ENCODE measurements at regions not wholly inside any gene's neighbourhood (a gene's known extent, or its start where the extent isn't known, plus 50 kb on each side); places are given as distances from the start of the nearest gene placed in this dataset.

- CTCF ChIA-PET (ENCODE audit: low intra/inter-chr PET ratio) = no interaction called here
- H3K4me3 ChIP-seq = no peak overlapping the region
- H2AFZ ChIP-seq (ENCODE audit: low read depth, low read length) = no peak overlapping the region
- H4K20me1 ChIP-seq (replicated peaks; ENCODE audit: control insufficient read depth, insufficient read depth, low read length) = no peaks in the 10 kb centered on the region
- H3K27ac ChIP-seq (ENCODE audit: extremely low read depth, low read depth, low read length) = no peak overlapping the region
- no peak for DNase-seq (ENCODE audit: extremely low read depth in 1 of 4, low spot score in 3 of 4)
- H3K9me3 ChIP-seq (replicated peaks; ENCODE audit: control insufficient read depth, insufficient read depth, low read depth, low read length) = no peaks in the 10 kb centered on the region
- no peak for FAIRE-seq
- no TSS peak for BruUV-seq (replicated peaks)
- no peaks in the 10 kb centered on the region for H3K4me1 ChIP-seq (replicated peaks in 1 of 2; ENCODE audit: control insufficient read depth in 2 of 2, insufficient read depth in 2 of 2, low read length in 2 of 2)
- in situ Hi-C loops (cut with MboI) (no loop called here), intact Hi-C loops (cut with micrococcal nuclease) (no loop called here)
- H3K9me1 ChIP-seq (ENCODE audit: control insufficient read depth, insufficient read depth, low read length) = no peaks in the 10 kb centered on the region
- 0% methylated on average over 3 of the region's 3 CpGs for WGBS (ENCODE audit: insufficient coverage, low coverage, missing lambda C conversion rate)
- H3K36me3 ChIP-seq (ENCODE audit: control insufficient read depth, insufficient read depth, low read length) = no peaks in the 10 kb centered on the region
- H3K79me2 ChIP-seq (ENCODE audit: control insufficient read depth, insufficient read depth, low read length) = no peaks in the 10 kb centered on the region
- H3K9ac ChIP-seq (ENCODE audit: insufficient read depth in 1 of 2, low read depth in 2 of 2, low read length in 2 of 2) = no peak overlapping the region
- no peak overlapping the region for H3K4me2 ChIP-seq (ENCODE audit: insufficient read depth, low read length)
- no peak for ATAC-seq
- peaks cover 5 to 8% of the 10 kb centered on the region in 2 experiments; a peak in 4 of 5 replicates for H3K27me3 ChIP-seq (ENCODE audit: control insufficient read depth in 2 of 2, insufficient read depth in 2 of 2, low read length in 2 of 2)
- TF ChIP-seq USF1 (CRISPR knock-in tag; IDR thresholded peaks at IDR 0.05) = no peak
- POLR2A ChIA-PET = interaction anchor here (0.7 kb wide), 2 partner anchors 56 to 532 kb away, joined by 3 read pairs; no protein-coding TSS in a partner anchor
Observed at GRCh38 chr11:134604886-134605285, 192.8 kb upstream of the B3GAT1 start.

GRCh38 chr11:134599299-134599771, 187.3 kb upstream of the B3GAT1 start:
- in situ Hi-C loops (cut with MboI) (no loop called here), intact Hi-C loops (cut with micrococcal nuclease) (no loop called here)
- Histone ChIP-seq H3K27ac (ENCODE audit: extremely low read depth, low read depth, low read length) (no peak overlapping the region), H3K27me3 (ENCODE audit: control insufficient read depth in 2 of 2, insufficient read depth in 2 of 2, low read length in 2 of 2) (no peaks in the 10 kb centered on the region), H3K79me2 (ENCODE audit: control insufficient read depth, insufficient read depth, low read length) (no peaks in the 10 kb centered on the region), H3K9me1 (ENCODE audit: control insufficient read depth, insufficient read depth, low read length) (no peaks in the 10 kb centered on the region), H2AFZ (ENCODE audit: low read depth, low read length) (peak overlapping the region; percentile 65), H3K9me3 (replicated peaks; ENCODE audit: control insufficient read depth, insufficient read depth, low read depth, low read length) (no peaks in the 10 kb centered on the region), H3K36me3 (ENCODE audit: control insufficient read depth, insufficient read depth, low read length) (no peaks in the 10 kb centered on the region), H3K4me3 (no peak overlapping the region), H4K20me1 (replicated peaks; ENCODE audit: control insufficient read depth, insufficient read depth, low read length) (no peaks in the 10 kb centered on the region), H3K9ac (ENCODE audit: insufficient read depth in 1 of 2, low read depth in 2 of 2, low read length in 2 of 2) (no peak overlapping the region), H3K4me1 (replicated peaks in 1 of 2; ENCODE audit: control insufficient read depth in 2 of 2, insufficient read depth in 2 of 2, low read length in 2 of 2) (peaks cover 0 to 2% of the 10 kb centered on the region in 2 experiments; a peak in 2 of 5 replicates), H3K4me2 (ENCODE audit: insufficient read depth, low read length) (no peak overlapping the region)
- WGBS (ENCODE audit: insufficient coverage, low coverage, missing lambda C conversion rate) = 4% methylated on average over 6 of the region's 6 CpGs
- DNase-seq (ENCODE audit: extremely low read depth in 1 of 4, low spot score in 3 of 4) = peak; percentile 18 to 27 (median 22)
- ChIA-PET POLR2A (interaction anchor here (1.7 kb wide), 1 partner anchor 15 kb away, joined by 4 read pairs; no protein-coding TSS in a partner anchor), CTCF (ENCODE audit: low intra/inter-chr PET ratio) (interaction anchor here (0.6 kb wide), 1 partner anchor 51 kb away, joined by 3 read pairs; no protein-coding TSS in a partner anchor)
- FAIRE-seq = no peak
- no TSS peak for BruUV-seq (replicated peaks)
- ATAC-seq = peak; percentile 61
- TF ChIP-seq HIVEP1 (CRISPR knock-in tag; IDR thresholded peaks at IDR 0.05) (no peak), CGGBP1 (CRISPR knock-in tag; IDR thresholded peaks at IDR 0.05) (no peak), ZNF696 (CRISPR knock-in tag; conservative IDR thresholded peaks at IDR 0.05) (no peak), ZNF740 (CRISPR knock-in tag; IDR thresholded peaks at IDR 0.05) (no peak), ZNF740 (tag; IDR thresholded peaks at IDR 0.05) (no peak), STAT6 (CRISPR knock-in tag; IDR thresholded peaks at IDR 0.05) (no peak), THAP7 (CRISPR knock-in tag; IDR thresholded peaks at IDR 0.05) (no peak), NFE2 (IDR thresholded peaks at IDR 0.05; ENCODE audit: low read depth) (peak; percentile 87), GTF2A2 (tag; IDR thresholded peaks at IDR 0.05) (no peak), RHOXF2B (CRISPR knock-in tag; conservative IDR thresholded peaks at IDR 0.05) (no peak)
